Caco-2 (cell line): ENCODE measurements at regions not wholly inside any gene's neighbourhood (a gene's known extent, or its start where the extent isn't known, plus 50 kb on each side); places are given as distances from the start of the nearest gene placed in this dataset.

ENCODE experiments used
- BruUV-seq: library from RNA; stranded (reverse); fragments of 400-500 nt; replicated peaks from 2 replicates; lab custom pipeline; 2021; lab: Mats Ljungman, UMichigan
- CTCF ChIA-PET: fragments of 300-600 bp; sonication (Branson Sonifier 250); formaldehyde crosslinking; loops from one replicate; lab custom pipeline; 2022; ENCODE audit warnings: antibody characterized with exemption; lab: Charles Lee
- POLR2A ChIA-PET: fragments of 300-600 bp; sonication (Branson Sonifier 250); formaldehyde crosslinking; loops from one replicate; lab custom pipeline; 2022; ENCODE audit warnings: antibody characterized with exemption; lab: Charles Lee
- DNase-seq, 2 experiments: peaks; one replicate each; pipeline versions ENCODE4 v3.0.0 to v3.0.0-alpha.2; 2020 to 2022
- H3K27me3 ChIP-seq: replicated peaks from 2 replicates; pipeline ENCODE4 v1.6.0; 2011; ENCODE audit warnings: low read length; ENCODE audit not compliant: control insufficient read depth, insufficient read depth
- H3K36me3 ChIP-seq: 2 replicates; pipeline ENCODE4 v1.5.1; 2011; ENCODE audit warnings: low read length; ENCODE audit not compliant: control insufficient read depth, insufficient read depth
- H3K4me1 ChIP-seq: fragments of 250-450 bp; sonication (Bioruptor Pico); 2 replicates; pipeline ENCODE4 v1.5.1; 2020; ENCODE audit warnings: mild to moderate bottlenecking
- H3K4me3 ChIP-seq: 2 replicates; pipeline ENCODE4 v1.5.1; 2011; ENCODE audit warnings: low read depth, mild to moderate bottlenecking, control low read depth, low read length
- H3K9me3 ChIP-seq: fragments of 250-450 bp; sonication (Bioruptor Pico); 2 replicates; pipeline ENCODE4 v1.5.1; 2020; ENCODE audit warnings: mild to moderate bottlenecking, moderate library complexity
- H3K27ac Mint-ChIP-seq: one replicate; pipeline ENCODE4 v1.8.0; 2022; ENCODE audit warnings: mixed read lengths; ENCODE audit not compliant: unreplicated experiment
- H3K27me3 Mint-ChIP-seq: one replicate; pipeline ENCODE4 v1.8.0; 2022; ENCODE audit warnings: mixed read lengths; ENCODE audit not compliant: insufficient read depth, unreplicated experiment
- H3K36me3 Mint-ChIP-seq: one replicate; pipeline ENCODE4 v1.8.0; 2022; ENCODE audit warnings: mild to moderate bottlenecking, mixed read lengths; ENCODE audit not compliant: insufficient read depth, unreplicated experiment
- H3K4me1 Mint-ChIP-seq: one replicate; pipeline ENCODE4 v1.8.0; 2022; ENCODE audit warnings: low read depth, mixed read lengths; ENCODE audit not compliant: unreplicated experiment
- H3K4me3 Mint-ChIP-seq: one replicate; pipeline ENCODE4 v1.8.0; 2022; ENCODE audit warnings: mild to moderate bottlenecking, moderate library complexity, mixed read lengths; ENCODE audit not compliant: unreplicated experiment
- H3K9me3 Mint-ChIP-seq: one replicate; pipeline ENCODE4 v1.8.0; 2022; ENCODE audit warnings: mixed read lengths; ENCODE audit not compliant: unreplicated experiment
- intact Hi-C: fragments of 100-400 bp; cut with micrococcal nuclease; formaldehyde crosslinking; loops from one replicate; pipeline ENCODE4 v1.10.0; 2022; ENCODE audit not compliant: unreplicated experiment
- TF ChIP-seq, protein P1 (sequence below), 2 experiments: fragments of 200-600 bp in 1 of 2; IDR thresholded peaks; 1 replicate in 1 of 2; 2 replicates in 1 of 2; pipeline versions ENCODE4 v1.5.1 to v1.8.0; 2011 to 2022; ENCODE audit warnings: antibody characterized with exemption in 1 of 2, control low read depth in 1 of 2, inconsistent platforms in 1 of 2, low read depth in 1 of 2, low read length in 1 of 2, mild to moderate bottlenecking in 1 of 2, moderate library complexity in 1 of 2; ENCODE audit not compliant: insufficient read depth in 1 of 2, severe bottlenecking in 1 of 2, unreplicated experiment in 1 of 2

DNA sequence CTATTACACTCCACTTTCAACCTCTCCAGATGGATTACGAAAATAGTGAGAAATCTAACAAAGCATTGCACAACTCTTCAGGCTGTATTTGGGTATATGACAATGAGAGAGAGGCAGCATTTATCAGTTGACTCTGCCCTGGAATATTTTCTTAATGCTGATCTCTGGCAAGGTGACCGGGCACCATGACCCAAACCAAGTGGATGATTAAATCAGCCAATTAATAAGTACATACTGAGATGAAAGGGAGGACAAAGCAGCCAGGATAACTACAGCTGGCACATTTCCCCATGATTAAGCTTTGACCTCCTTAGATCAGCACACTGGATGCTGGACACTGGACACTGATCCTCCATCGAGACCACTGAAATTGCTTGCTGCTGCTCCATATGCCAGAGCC is 218.2 kb downstream of the ASCL1 start:
- no peak for DNase-seq
- no peak overlapping the region for H3K27ac Mint-ChIP-seq
- H3K9me3 Mint-ChIP-seq = peaks cover 6% of the 10 kb centered on the region
- Histone ChIP-seq H3K27me3 (no peaks in the 10 kb centered on the region), H3K4me3 (no peak overlapping the region), H3K9me3 (no peaks in the 10 kb centered on the region), H3K36me3 (no peaks in the 10 kb centered on the region), H3K4me1 (no peaks in the 10 kb centered on the region)
- ChIA-PET POLR2A (no interaction called here), CTCF (interaction anchor here (0.6 kb wide), 1 partner anchor 399 kb away, joined by 3 read pairs; no protein-coding TSS in a partner anchor)
- no peaks in the 10 kb centered on the region for H3K36me3 Mint-ChIP-seq
- BruUV-seq = no TSS peak
- no peaks in the 10 kb centered on the region for H3K27me3 Mint-ChIP-seq
- intact Hi-C loops = no loop called here
- no peak overlapping the region for H3K4me3 Mint-ChIP-seq
- H3K4me1 Mint-ChIP-seq = no peaks in the 10 kb centered on the region
- TF ChIP-seq, protein P1, sequence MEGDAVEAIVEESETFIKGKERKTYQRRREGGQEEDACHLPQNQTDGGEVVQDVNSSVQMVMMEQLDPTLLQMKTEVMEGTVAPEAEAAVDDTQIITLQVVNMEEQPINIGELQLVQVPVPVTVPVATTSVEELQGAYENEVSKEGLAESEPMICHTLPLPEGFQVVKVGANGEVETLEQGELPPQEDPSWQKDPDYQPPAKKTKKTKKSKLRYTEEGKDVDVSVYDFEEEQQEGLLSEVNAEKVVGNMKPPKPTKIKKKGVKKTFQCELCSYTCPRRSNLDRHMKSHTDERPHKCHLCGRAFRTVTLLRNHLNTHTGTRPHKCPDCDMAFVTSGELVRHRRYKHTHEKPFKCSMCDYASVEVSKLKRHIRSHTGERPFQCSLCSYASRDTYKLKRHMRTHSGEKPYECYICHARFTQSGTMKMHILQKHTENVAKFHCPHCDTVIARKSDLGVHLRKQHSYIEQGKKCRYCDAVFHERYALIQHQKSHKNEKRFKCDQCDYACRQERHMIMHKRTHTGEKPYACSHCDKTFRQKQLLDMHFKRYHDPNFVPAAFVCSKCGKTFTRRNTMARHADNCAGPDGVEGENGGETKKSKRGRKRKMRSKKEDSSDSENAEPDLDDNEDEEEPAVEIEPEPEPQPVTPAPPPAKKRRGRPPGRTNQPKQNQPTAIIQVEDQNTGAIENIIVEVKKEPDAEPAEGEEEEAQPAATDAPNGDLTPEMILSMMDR (IDR thresholded peaks at IDR 0.05; ENCODE audit: insufficient read depth in 1 of 2, low read depth in 1 of 2, low read length in 1 of 2, severe bottlenecking in 1 of 2, unreplicated experiment in 1 of 2) = no peak

DNA sequence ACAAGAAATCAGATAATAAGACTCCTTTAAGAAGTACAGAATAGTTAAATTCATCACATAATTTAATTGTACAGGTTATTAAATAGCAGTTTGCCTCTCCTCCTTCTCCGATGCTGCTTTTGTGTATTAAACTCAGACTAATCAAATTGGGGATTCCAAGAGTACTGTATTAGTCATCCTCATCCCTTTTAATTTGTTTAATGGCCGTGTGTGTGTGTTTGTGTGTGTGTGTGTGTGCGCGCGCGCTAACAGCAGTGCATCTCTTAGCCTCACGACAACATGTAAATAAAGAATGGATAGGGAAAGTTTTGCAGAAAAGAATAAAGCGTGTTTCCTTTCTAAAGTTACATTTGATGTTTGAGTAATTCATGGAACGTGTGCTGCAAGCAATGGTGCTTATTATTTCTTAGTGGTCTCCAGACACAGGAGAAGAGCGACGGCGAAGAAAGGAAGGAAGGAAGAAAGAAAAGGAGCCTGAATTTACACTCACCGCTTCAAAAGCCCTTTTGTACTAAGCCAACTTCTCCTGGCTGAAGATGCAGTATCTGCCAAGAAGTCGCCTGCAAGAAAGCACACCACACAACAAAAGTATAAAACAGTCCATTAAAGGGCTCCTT is 220.3 kb downstream of the ASCL1 start:
- H3K27me3 Mint-ChIP-seq = no peaks in the 10 kb centered on the region
- no peak overlapping the region for H3K4me3 Mint-ChIP-seq
- H3K9me3 Mint-ChIP-seq = peaks cover 6% of the 10 kb centered on the region
- no peak overlapping the region for H3K27ac Mint-ChIP-seq
- no peaks in the 10 kb centered on the region for H3K9me3 ChIP-seq
- no peaks in the 10 kb centered on the region for H3K36me3 ChIP-seq
- H3K27me3 ChIP-seq = no peaks in the 10 kb centered on the region
- H3K36me3 Mint-ChIP-seq = no peaks in the 10 kb centered on the region
- H3K4me3 ChIP-seq = no peak overlapping the region
- H3K4me1 Mint-ChIP-seq = no peaks in the 10 kb centered on the region
- CTCF ChIA-PET = no interaction called here
- no peak for DNase-seq
- intact Hi-C loops = no loop called here
- no peaks in the 10 kb centered on the region for H3K4me1 ChIP-seq
- TF ChIP-seq, protein P1 (IDR thresholded peaks at IDR 0.05; ENCODE audit: insufficient read depth in 1 of 2, low read depth in 1 of 2, low read length in 1 of 2, severe bottlenecking in 1 of 2, unreplicated experiment in 1 of 2) = no peak
- POLR2A ChIA-PET = no interaction called here
- BruUV-seq = no TSS peak

DNA sequence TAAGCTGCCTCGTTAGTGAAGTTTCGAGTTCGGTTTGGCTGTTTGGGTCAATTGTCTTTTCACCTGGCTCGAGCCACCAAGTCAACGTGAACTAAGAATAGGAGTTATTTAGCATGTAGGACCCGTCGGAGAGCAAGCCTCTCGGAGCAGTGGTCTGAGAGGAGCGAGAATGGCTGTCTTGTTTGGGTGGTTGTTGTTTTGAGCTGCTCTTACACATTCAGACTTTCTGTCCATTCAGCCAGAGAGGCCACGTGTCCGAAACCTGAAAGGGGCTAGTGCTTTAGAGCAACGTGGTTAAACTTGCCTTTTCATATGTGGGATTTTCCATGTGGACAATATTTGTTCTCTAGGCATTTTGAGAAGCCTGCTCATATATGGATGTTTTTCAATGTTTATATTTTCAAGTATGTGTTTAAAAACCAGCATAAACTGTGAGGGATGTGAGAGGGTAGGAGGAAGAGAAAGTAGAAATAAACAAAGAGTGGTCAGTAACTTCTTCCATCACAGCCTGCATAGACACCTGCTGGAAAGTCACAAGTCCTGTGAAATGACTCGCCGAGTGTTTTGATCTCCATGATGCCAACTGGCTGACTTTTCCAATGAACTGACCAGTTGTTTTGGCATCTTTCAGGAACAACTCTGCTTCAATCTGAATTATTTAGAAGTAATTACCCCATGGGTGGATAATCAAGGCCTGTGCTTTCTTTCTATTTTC is 221.0 kb downstream of the ASCL1 start:
- ChIA-PET CTCF (no interaction called here), POLR2A (no interaction called here)
- Mint-ChIP-seq H3K4me1 (no peaks in the 10 kb centered on the region), H3K4me3 (no peak overlapping the region), H3K9me3 (peaks cover 6% of the 10 kb centered on the region), H3K27me3 (no peaks in the 10 kb centered on the region), H3K27ac (no peak overlapping the region), H3K36me3 (no peaks in the 10 kb centered on the region)
- H3K27me3 ChIP-seq = no peaks in the 10 kb centered on the region
- intact Hi-C loops = no loop called here
- H3K9me3 ChIP-seq = no peaks in the 10 kb centered on the region
- no TSS peak for BruUV-seq
- TF ChIP-seq, protein P1 (IDR thresholded peaks at IDR 0.05; ENCODE audit: insufficient read depth in 1 of 2, low read depth in 1 of 2, low read length in 1 of 2, severe bottlenecking in 1 of 2, unreplicated experiment in 1 of 2) = no peak
- H3K4me1 ChIP-seq = no peaks in the 10 kb centered on the region
- H3K36me3 ChIP-seq = no peaks in the 10 kb centered on the region
- no peak overlapping the region for H3K4me3 ChIP-seq
- DNase-seq = no peak
